Astrocyte of the cerebellum (primary cell): ENCODE measurements at regions not wholly inside any gene's neighbourhood (a gene's known extent, or its start where the extent isn't known, plus 50 kb on each side); places are given as distances from the start of the nearest gene placed in this dataset.

Experiments
- DNase-seq: peaks from one replicate; pipeline ENCODE4 v3.0.0-alpha.2; 2011; ENCODE audit warnings: low read depth
- H3K4me3 ChIP-seq: 2 replicates; pipeline ENCODE4 v1.5.1; 2011; ENCODE audit warnings: mild to moderate bottlenecking, low read depth, low read length, moderate library complexity
- CTCF ChIP-seq: IDR thresholded peaks from 2 replicates; pipeline ENCODE4 v1.5.1; 2012; ENCODE audit warnings: low read length, low read depth, moderate library complexity, mild to moderate bottlenecking; ENCODE audit errors: missing control alignments
- in situ Hi-C: cut with HindIII; loops from 2 replicates; pipeline ENCODE4 v1.10.0; 2017; ENCODE audit warnings: low sequenced_read_pairs

- in situ Hi-C loops = no loop called here
- no peak overlapping the region for H3K4me3 ChIP-seq
- no peak for TF ChIP-seq CTCF
- no peak for DNase-seq
Measured at GRCh38 chr15:26176831-26177230, 313.7 kb upstream of the ATP10A start.

GRCh38 chr15:26171266-26171665, 308.1 kb upstream of the ATP10A start:
- TF ChIP-seq CTCF = no peak
- no peak overlapping the region for H3K4me3 ChIP-seq
- in situ Hi-C loops = loop anchor here (25.0 kb wide), 1 partner anchor 191 kb away; no protein-coding TSS in a partner anchor
- DNase-seq = no peak

- no peak for DNase-seq
- no peak for TF ChIP-seq CTCF
- in situ Hi-C loops = loop anchor here (25.0 kb wide), 1 partner anchor 196 kb away; no protein-coding TSS in a partner anchor
Measured at GRCh38 chr15:26166429-26166828, 303.3 kb upstream of the ATP10A start.

GRCh38 chr15:26165546-26165945, 302.4 kb upstream of the ATP10A start:
- in situ Hi-C loops = loop anchor here (25.0 kb wide), 1 partner anchor 197 kb away; no protein-coding TSS in a partner anchor
- DNase-seq = no peak
- H3K4me3 ChIP-seq = no peak overlapping the region
- no peak for TF ChIP-seq CTCF

More at GRCh38 chr15:26166429-26166828, 303.3 kb upstream of the ATP10A start:
- H3K4me3 ChIP-seq = no peak overlapping the region

- H3K4me3 ChIP-seq = no peak overlapping the region
- TF ChIP-seq CTCF = no peak
- no peak for DNase-seq
- in situ Hi-C loops = loop anchor here (5.0 to 25.0 kb wide), 2 partner anchors 52 to 202 kb away; no protein-coding TSS in a partner anchor
Measured at GRCh38 chr15:26160343-26160742, 297.2 kb upstream of the ATP10A start.

- TF ChIP-seq CTCF = no peak
- H3K4me3 ChIP-seq = no peak overlapping the region
- in situ Hi-C loops = loop anchor here (25.0 kb wide), 1 partner anchor 204 kb away; no protein-coding TSS in a partner anchor
- no peak for DNase-seq
Measured at GRCh38 chr15:26158176-26158575, 295.0 kb upstream of the ATP10A start.
